Erythroblast (primary cell): ENCODE measurements at regions not wholly inside any gene's neighbourhood (a gene's known extent, or its start where the extent isn't known, plus 50 kb on each side); places are given as distances from the start of the nearest gene placed in this dataset.

Experiments
- GATA1 ChIP-seq: IDR thresholded peaks from 2 replicates; pipeline ENCODE4 v1.6.1; 2011; ENCODE audit warnings: low read depth, mild to moderate bottlenecking, control low read depth, low read length, moderate library complexity
- POLR2A ChIP-seq: IDR thresholded peaks from 2 replicates; pipeline ENCODE4 v1.6.1; 2011; ENCODE audit warnings: mild to moderate bottlenecking, low read length

GRCh38 chr18:995629-996028 lies 91.0 kb downstream of the ADCYAP1 start:
- no peak for TF ChIP-seq POLR2A
- no peak for TF ChIP-seq GATA1
